Pons (tissue), 1 donor: ENCODE measurements at regions not wholly inside any gene's neighbourhood (a gene's known extent, or its start where the extent isn't known, plus 50 kb on each side); places are given as distances from the start of the nearest gene placed in this dataset.

Experiments used
- DNase-seq: peaks from one replicate; pipeline ENCODE4 v3.0.0-alpha.2; 2016; ENCODE audit warnings: low spot score

DNA sequence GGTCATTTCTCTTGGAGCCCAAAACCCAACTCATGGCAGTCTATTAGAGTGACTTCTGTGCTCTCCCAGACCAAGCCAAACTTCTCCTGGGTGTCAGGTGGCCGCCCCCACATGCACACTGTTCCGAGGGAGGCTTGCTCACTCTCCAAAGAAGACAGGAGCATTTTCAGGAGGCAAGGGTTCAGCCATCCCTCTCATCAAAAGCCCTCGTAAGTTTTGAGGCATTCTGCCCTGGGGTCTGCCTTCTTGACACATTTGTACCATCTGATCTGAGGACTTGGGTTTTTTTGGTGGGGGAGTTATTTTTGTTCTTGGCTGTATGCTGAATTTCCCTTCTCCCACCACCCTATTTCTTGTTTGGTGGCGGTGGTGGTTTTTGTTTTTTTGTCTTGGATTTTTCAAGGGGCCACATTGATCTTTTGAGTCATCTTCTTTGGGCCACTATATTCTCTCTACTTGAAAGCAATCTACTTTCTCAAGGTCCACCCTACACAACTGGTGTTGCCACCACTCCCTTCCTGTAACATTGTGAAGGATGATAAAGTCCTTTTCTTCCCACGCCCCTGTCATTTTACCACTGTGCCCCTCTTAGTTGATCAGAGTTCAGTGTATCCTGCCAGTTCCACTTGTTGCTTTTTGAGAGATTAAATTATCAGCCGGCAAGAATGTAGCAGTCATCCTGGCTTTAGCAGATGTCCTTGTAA is 255.8 kb downstream of the CYP26B1 start:
- no peak for DNase-seq

DNA sequence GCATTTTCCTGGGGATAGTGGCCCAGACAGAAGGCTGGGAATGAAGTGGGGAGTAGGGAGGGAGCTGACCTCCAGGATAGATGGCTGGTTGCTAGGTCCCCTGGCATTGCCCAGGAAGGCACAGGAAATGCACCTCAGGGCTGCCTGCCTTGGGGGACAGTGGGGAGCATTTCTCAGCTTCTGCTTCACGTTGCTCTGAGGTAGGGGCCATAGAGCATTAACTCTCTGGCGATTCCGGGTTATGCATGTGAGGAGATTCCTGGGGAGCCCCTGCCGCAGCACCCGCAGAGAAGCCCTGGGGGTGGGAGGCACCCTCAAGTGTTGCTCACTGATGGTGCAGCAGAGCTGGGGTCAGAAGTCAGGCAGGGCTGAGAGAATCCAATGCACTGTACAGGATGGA is 256.5 kb downstream of the CYP26B1 start:
- DNase-seq = no peak

DNA sequence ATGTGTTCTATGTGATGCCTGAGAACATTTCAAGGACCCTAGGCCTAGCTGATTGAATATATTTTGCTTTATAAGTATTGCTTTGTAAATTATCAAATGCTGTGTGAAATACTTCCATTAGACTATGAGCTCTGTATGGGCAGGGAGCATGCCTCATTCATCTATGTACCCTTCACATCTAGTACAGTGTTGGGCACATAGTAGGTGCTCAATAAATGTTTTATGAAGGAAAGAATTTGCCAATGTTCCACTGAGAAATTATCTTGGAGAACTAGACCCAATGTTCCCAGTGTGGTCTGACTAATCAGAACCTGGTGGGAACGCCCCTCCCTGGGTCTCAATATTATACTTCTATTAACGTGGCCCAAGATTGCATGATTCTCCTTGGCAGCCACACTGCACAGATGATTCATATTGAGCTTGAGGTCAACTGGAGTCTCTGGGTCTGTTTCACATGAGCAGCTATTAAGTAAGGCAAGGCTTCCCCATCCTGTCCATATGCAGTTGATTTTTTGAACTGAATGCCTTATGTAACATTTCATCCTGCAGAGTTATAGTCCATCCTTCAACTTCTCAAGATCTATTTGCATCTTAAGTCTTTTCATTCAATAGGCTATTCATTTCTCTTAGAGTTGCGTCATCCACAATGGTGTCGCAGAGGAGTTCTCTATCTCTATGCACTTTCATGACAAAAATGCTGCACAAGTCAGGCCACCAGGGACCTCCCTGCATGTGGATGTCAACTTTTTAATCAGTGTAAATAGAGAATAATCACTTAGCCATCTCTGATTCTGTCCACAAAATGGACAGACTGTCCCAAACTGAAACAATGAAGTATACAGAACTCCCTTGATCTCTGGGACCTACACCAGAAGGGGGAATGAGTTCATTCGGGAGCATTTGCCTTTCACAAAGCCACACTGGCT is 257.6 kb downstream of the CYP26B1 start:
- no peak for DNase-seq

- no peak for DNase-seq
Observed at GRCh38 chr2:71888751-71889445, 258.8 kb downstream of the CYP26B1 start.

- DNase-seq = no peak
Observed at GRCh38 chr2:71887196-71887595, 260.5 kb downstream of the CYP26B1 start.

DNA sequence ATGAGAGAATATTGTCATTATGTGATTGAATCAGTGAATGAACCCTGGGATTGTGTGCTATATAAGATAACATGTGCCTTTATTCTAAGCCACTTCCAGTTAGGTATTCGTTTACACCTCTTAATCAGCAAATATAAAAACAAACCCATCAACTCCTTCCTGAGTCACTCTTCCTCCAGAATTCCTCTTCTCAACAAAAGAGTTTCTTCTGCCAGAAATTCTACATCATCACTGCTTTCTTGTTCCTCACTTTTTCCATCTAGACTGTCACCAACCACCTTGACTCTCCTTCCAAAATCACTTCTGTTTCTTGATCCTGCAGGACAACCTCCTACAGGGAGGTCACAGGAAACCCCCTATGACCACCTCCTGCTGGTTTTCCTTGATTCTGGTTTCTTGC is 261.4 kb downstream of the CYP26B1 start:
- no peak for DNase-seq

DNA sequence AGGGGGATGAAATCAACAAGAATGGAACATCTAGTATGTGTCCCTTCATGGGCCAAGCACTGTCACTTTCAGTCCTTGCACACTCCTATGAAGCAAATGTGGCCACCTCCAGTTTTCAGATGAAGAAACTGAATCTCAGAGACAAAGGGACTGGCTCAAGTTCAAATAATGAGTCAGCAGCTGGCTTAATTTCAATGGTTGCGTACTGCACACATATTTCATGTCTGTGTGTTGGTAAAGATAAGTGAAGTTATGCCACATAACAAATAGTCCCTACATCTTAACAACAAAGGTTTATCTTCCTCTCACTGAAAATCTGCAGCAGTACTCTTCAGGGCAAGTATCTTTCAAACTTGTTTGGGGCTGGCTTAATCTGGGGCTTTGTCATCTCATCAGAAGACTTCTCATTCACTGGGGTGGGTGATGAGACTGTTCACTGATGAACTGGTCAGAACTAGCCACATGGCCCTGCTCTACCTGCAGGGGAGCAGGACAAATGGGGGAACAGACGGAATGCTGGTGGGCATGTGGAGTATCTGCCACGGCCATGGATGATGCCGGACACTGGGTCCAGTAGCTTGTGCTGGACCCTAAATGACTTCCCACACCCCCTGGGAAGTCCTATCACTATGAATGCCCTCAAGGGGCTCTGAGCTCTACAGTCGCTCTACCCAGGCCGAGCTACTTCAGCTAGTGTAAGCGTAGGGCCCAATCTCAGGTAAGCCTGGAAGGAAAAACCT is 263.2 kb downstream of the CYP26B1 start:
- DNase-seq = no peak

DNA sequence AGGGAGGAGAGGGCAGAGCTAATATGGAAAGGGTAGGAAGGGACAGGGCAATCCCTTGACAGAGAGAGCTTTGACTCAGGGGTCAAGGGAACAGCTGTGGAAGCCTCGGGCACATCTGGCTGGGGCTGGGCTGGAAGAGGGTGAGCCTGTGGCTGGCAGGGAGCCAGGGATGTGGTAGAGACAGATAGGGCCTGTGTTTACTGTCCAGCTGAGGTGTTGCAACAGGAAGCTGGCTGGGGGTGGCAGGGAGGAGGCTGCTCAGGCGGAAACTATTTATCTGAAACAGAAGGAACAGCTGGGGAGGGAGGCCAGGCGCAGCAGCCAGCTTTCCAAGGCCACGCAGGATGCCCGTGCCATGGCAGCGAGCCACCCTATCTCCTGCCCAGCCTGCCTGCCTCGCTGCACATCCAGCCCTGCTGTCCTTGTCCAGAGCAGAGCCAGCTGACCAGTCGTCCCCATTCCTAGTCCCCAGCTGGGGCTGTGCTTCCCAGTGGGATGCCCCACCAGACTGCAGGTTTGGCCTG is 264.7 kb downstream of the CYP26B1 start:
- DNase-seq = peak; percentile 69

DNA sequence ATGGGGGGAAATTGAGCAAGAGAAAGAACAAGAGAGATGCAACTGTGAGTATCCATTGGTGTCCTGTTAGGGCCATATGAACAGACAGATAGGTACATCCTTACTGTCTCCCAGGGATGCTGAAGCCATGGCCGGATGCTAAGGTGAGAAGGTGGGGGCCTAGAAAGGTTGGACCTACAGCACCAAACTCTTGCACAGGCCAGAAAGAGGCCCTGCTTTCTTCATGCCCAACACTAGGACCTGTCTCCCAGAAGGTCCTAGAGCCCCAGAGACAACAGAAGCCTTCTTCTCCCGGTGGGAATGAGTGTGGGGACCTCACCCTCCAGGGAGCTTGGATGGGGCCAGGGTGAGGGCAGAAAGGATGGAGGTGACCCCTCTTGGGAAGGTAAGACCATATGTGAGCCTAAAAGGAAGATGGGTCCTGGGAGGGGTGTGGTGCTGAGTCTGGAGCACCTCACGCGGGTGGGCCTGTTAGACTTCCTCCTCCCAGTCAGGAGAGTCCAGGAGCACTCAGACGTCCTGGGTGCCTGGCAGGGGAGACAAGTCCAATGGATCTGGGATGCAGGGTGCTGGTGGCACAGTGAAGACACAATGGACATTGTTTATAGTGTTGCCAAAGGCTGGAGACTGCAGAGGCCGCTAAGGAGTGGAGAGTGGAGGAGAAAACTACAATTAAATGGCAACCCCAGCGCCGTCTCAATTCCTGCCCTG is 265.3 kb downstream of the CYP26B1 start:
- DNase-seq = no peak

DNA sequence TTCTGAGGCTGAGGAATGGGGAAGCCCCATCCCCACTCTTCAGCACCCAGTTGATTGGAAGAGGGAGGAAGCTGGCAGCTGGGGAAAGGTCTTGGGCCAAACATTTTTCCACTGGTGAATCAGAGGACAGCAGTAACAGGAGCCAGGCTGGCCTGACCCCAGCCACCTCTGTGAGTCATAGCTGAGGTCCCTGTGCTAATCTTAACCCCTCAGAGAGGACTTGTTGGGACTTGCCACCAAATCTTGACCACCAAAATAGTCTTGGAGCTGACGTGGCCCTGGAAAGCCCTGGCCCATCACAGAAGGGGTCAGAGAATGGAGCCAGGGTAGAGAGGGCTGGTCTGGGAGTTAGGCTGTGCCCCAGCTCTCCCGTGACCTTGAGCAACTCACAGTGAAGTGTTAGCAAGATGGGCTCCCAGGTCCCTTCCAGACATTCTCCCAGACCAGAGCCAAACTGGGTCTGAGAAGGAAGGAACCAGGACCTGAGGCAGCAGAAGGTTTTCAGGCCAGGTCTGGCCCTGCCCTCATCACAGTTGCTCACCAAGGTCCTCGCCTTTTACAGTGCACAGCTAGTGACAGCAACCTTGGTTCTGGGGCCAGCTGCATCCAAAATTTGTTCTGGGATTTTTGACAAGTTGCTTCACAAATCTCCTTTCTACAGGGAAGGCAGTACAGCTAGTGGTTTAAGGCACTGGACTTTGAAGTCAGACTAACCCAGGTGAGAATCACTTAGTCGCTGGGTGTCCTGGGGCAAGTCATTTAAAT is 266.6 kb downstream of the CYP26B1 start:
- DNase-seq = no peak

DNA sequence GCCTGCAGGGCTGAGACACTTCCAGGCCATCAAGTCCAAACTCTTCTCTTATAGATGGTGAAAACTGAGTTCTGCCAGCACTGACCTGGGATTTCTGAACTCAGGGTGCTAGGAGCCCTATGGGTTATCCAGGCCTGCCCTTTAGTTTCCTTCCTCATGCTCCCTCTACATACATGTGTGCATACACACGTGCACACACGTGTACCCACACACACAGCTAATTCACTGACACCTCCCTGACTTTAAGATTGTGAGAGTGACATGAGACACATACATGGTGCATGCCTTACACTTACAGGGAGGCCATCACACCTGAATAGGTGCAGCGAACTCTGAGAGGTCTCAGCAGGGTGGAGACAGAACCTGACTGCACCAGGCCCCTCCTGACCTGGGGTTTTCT is 267.4 kb downstream of the CYP26B1 start:
- DNase-seq = no peak

- no peak for DNase-seq
Observed at GRCh38 chr2:71879509-71880184, 268.0 kb downstream of the CYP26B1 start.

GRCh38 chr2:71878626-71879508 is 268.8 kb downstream of the CYP26B1 start:
- DNase-seq = no peak

DNA sequence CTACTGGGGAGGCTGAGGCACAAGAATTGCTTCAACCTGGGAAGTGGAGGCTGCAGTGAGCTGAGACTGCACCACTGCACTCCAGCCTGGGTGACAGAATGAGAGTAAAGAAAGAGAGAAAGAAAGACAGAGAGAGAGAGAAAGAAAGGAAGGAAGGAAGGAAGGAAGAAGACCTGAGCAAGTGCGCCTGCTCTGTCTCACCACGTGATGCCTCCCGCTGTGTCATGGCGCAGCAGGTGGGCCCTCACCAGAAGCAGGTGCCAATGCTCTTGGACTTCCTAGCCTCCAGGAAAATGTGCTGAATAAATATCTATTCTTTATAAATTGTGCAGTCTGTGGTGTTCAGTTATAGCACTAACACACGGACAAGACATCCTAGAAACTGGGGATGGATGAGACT is 270.0 kb downstream of the CYP26B1 start:
- DNase-seq = no peak

DNA sequence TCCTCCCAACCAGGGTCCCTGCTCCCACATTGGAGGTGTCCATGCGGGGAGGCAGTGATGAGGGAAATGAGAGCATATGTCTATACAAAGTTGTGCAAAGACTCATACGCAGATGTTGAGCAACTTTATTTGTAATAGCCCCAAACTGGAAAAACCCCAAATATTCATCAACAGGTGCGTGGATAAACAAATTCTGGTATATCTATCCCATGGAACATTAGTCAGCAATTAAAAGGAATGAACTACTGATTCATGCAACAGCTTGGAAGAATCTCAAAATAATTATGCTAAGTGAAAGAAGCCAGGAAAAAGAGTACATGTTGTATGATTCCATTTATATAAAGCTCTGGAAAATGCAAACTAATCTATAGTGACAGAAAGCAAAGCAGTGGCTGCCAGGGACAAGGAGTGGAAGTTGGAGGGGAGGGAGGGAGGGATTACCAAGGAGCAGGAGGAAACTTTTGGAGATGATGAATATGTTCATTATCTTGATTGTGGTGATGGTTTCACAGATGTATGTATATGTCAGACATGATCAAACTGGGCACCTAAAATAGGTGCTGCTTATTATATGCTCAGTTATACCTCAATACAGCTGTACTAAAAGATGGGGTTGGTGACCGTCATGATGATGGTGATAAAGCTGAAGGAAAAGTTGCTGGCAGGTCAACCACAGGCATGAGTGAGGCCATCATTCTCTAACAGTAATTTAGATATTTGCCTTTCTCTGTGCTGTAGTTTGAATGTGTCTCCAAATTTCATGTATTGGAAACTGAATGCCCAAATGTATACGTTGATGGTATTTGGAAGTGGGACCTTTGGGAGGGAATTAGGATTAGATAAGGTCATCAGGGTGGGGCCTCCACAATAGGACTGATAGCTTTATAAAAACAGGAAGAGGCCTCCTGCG is 270.9 kb downstream of the CYP26B1 start:
- DNase-seq = no peak

- no peak for DNase-seq
Observed at GRCh38 chr2:71872466-71873051, 275.1 kb downstream of the CYP26B1 start.

GRCh38 chr2:71865391-71865965 is 282.2 kb downstream of the CYP26B1 start:
- DNase-seq = no peak
